NCI-H2227 treated with DMSO at 0.1 percent for 48 hours (cell line): ENCODE measurements at regions not wholly inside any gene's neighbourhood (a gene's known extent, or its start where the extent isn't known, plus 50 kb on each side); places are given as distances from the start of the nearest gene placed in this dataset.

Source experiments
- DNase-seq: peaks from one replicate; lab custom pipeline; 2025; lab: John Stamatoyannopoulos, UW

DNA sequence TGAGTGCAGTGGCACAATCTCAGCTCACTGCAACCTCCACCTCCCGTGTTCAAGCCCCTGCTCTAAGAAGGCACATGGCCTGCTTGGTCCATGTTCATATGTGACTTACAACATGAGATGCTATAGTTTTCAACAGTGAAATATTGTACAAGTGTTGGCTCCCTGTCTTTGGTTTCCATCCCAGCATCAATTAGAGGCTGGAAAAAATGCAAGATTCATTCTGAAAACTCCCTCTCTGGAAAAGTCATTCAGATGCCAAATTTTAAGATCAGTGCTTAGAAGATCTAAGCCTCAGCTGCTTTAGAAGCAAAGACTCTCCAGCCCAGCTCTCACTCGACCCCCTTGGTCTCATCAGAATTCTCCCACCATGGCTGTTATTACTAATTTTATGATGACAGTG lies 398.9 kb downstream of the KIF16B start:
- no peak for DNase-seq

DNA sequence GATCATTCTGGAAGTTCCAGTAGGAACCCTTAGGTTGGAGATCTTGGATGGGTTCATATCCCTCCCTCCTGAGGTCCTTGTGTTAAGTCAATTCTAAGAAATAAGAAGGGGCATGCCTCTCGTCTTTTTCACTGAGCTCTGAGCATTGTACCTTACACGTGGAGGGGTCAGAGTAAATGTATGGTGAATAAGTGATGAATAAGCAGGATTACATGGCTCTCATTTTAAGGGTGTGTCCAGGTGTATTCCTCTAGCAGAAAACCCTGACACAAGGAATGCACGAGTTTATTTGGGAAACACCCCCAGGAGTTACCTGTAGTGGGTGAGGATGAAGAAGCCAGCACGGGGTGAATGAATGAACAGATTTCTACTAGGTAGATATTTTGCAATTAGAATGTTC lies 400.2 kb downstream of the KIF16B start:
- DNase-seq, result no peak

DNA sequence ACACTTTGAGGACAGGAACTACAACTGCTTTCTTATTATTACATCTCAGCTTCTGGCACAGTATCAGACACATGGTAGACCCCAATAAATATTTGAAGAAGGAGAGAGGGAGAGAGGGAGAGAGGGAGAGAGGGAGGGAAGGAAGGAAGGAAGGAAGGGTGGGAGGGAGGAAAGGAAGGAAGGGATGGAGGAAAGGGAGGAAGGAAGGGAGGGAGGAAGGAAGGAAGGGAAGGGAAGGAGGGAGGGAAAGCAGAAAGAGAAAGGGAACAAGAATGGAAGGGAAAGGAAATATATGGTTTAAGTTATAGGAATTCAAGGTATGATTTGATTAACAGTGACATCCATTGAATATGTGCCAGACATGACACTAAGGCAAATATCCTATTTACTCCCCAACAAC lies 402.1 kb downstream of the KIF16B start:
- DNase-seq, result no peak

DNA sequence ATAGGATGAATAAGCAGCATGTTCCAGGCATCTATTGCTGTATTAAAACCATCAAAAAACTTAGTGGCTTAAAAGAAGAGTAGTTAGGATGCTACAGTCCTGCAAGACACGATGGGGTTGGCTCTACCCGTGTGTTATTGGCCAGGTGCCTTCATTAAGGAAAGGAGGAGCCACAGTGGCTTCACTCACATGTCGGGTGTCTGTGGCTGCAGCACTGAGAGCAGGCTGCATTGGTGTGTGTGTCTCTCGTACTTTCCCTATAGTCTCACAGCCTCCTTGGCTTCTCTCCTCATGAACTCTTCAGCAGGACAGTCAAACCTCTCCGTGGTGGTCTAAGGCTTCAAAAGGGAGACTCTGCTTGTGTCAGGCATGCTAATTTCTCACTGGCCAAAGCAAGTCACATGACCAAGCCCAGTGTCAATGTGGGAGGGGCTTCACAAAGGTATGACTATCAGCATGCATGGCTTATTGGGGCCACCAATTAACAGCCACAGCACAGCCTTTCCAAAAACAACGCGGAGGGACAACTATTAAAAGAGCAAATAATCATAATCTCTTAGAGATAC lies 402.8 kb downstream of the KIF16B start:
- no peak for DNase-seq

DNA sequence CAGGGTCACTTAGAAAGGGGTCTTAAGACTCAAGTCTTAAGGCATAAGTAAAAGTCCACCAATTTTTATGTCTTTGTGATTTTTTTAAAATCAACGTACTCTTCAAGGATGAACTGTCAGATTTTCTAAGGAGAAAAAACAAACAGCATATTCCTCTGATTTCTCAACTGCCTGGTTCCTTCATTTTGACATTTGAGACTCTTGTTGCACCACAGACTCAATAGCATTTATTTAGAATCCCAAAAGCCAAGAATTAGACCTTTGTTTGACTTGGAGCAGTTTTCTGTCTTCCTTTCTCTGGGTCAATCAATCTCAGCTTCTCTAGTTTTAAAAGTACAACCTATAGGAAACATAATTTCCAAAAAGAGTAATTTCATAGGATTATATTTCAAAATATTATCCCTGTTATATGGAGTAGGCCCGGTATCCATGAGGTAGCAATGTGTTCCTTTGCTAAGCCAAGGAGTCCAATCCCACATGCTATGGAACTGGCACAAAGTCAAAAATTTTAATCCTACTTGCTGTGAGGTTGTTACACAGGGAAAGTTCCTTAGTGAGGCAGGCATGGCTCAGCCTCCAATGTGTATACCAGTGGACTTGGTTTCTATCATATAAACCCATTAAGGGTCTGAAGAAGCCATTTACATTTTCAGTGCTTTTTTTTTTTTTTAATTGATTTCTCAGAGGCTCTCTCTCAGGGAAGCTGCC lies 405.7 kb downstream of the KIF16B start:
- no peak for DNase-seq

DNA sequence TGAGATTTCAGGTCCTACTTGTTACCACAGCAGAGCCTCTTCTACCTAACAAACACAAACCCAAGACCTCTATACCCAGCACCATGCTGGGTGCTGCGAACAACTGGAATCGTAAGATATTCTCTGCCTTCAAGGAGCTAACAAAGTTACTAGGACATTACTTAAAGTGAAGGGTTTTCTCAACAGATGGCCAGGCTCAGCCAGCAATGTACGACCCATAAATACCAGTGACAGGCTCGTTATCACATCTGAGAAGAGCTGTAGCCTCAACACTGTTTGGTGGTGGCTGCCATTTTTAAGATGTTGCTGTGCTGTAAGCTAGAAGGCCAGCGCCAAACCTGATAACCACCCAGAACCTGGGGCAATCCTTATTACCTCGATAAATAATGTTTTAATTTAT lies 406.5 kb downstream of the KIF16B start:
- no peak for DNase-seq

DNA sequence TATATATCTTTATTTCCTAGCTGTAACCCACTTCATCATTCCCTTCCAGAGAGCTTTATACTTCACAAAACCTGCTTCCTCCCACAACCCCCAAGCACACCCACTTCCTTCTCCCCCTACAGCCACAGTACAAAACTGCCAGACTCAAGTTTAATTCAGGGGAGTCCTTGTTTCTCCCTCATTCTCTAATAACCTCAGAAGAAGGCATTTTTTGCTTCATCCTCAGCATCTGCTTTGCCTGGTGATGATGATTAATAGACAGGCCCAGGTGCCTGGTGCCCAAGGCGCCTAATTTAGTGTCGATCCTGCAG lies 414.3 kb downstream of the KIF16B start:
- DNase-seq, result no peak

DNA sequence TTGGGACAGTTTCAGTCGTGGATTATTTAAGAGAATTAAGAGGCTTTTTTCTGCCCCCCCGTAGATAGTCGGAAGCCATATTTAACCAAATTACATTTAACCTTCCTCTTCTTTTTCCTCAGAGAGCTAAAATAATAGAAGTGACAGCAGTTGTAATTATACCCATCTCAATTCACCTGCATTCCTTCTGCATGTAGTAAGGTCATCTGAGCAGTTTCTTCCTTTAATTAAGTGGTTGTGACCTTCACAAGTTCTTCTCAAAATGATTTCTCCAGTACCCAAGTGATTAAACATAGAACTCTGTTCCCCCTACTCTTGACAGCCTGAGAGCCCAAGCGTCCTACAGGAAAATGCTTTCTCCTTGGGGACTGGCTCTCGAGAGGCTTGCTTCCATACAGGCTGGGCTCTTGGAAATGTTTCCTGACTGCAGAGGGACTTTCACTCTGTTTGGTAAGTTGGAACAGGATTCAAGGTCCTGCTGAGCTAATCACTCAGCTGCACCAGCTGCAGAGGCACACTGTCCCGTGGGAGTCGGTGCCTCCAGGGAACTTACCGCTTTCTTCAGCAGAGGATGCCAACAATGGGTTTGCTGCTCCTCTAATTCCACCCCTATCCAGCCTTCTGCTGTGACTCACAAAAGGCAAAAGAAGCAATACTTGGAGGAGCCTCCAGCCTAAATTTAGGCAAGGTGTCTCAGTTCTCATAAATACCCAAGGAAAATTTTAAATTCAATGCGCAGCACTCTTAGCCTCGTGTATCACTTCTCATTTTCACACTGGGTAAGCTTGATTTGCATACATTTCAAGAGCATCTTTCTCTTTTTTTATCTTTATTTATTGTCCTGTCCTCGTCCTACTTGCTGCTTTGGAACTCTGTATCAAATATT lies 414.9 kb downstream of the KIF16B start:
- no peak for DNase-seq

DNA sequence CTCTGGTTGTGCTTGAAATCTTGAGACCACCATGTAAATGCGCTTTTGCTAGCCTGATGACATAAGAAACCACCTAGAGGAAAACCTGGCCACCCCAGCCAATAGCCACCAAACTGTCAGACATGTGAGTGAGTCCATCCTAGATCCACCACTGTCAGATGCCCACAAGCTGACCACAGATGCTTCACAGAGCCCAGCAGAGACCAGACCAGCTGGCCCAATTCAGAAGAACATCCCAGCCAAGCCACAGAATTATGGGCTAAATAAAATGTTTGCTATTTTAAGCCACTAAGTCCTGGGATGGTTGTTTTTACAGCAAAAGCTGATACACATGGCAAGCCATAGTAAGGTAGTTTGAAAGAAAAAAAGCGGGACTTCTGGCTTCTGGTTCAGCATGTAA lies 425.3 kb downstream of the KIF16B start:
- no peak for DNase-seq

DNA sequence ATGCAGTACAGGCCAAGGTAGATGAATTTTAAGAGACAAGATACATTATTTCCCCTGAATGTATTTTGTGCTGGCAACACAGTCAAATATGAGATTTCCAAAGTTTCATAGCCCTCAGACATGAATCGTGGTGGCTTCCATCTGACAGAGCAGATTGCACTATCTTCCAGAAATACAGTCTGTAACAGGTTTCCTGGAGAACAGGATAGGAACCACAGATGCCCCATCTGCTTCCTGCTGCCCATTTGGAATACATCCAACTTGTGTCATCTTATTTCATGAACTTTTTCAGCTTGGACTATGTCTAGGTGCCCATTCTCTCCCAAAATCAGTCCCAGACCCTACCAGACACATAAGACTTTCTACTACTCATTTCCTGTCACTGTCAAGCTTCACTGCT lies 426.0 kb downstream of the KIF16B start:
- no peak for DNase-seq

DNA sequence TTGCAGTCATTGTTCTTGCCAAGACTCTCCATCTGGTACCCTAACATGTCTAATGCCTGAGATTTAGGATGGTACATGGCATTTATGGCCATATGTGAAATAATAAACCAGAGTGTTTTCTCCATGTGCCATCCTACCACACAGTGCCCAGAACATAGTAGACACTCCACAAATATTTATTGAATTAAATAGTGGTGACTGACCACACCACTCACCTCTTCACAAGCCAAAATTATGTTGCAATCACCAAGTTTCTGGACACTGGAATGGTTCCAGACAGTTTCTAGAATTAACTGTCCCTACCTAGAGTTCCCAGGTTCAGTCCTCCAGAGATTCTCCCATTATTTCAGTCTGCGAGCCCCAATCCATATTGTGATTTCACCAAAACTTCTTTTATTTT lies 427.3 kb downstream of the KIF16B start:
- DNase-seq, result no peak

DNA sequence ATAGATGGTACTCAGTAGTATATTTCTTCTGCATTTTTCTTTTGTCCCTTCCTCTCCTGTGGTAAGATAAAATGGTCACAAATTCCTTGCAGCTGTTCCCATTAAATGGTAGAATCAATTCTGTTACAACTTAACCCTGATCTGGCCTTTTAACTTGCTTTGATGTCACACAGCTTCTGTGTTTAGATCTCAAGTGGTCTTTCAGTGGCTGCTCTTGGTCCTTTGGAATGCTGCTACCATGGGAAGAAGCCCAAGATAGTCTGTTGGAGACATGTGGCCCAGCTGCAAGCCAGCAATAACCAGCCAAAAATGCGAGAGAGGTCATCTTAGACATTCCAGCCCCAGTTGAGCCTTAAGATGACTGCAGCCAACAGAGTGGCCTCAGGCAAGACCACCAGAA lies 429.7 kb downstream of the KIF16B start:
- no peak for DNase-seq

DNA sequence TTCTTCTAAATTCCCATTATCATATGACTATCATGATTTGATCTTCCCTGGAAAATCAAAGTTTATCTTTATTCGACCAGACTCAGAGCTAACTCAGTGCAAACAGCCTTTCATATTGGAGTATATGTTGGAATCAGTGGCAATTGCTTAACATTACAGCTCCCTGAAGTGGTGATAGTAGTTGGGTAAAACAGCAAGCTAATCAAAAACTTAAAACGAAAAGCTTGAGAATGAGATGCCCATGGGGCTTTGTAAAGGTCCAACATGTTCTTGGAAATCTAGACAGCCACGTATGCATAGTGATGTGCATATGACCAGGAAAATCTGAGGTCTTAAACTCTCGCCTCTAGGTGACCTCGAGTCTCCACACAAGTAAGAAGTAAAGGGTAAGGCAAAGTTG lies 437.6 kb downstream of the KIF16B start:
- no peak for DNase-seq

DNA sequence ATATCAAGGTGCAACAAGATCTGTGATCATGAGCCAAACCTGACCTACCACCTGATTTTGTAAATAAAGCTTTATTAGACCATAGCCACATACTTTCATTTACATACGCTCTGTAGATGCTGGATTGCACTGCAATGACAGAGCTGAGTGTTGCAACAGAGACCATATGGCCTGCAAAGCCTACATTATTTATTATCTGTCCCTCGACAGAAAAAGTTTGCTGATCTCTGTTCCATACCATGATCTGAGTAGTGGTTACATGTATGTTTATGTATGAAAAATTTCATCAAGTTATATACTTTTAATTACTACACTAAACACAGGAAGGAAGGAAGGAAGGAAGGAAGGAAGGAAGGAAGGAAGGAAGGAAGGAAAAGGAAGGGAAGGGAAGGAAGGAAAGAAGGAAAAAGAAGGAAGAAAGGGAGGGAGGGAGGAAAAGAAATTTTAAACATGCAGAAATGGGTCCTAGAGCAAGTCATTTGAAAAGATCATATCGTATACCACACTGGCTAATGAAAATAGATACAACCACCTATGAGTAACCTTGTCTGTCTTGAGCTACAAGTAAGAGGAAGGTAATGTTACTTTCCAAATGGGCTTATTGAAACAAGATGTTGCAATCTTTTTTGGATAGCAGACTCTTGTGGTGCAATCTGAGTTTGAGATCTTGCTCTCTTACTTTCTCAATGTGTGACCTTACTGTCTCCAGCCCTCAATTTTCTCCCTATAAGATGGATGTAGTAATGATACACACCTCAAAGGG lies 441.0 kb downstream of the KIF16B start:
- no peak for DNase-seq

DNA sequence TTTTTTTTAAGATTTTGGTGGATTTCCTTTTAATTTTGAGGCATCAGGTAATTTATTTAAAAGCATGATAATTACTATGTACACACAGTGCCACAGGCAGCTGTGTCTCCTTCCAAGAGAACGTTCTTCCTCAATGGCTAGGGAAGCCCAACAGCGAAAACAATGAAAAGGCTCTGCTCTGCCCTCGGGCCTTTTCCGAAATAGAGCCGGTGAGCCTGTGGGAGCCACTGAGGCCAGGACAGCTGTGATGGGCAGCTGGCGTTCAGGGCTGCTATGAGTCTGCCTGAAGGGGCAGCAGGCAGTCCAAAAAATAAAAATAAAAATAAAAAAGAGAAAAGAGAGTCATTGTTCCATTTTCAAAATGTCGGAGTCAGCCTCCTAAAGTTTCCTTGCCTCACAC lies 443.8 kb downstream of the KIF16B start:
- DNase-seq, result no peak

DNA sequence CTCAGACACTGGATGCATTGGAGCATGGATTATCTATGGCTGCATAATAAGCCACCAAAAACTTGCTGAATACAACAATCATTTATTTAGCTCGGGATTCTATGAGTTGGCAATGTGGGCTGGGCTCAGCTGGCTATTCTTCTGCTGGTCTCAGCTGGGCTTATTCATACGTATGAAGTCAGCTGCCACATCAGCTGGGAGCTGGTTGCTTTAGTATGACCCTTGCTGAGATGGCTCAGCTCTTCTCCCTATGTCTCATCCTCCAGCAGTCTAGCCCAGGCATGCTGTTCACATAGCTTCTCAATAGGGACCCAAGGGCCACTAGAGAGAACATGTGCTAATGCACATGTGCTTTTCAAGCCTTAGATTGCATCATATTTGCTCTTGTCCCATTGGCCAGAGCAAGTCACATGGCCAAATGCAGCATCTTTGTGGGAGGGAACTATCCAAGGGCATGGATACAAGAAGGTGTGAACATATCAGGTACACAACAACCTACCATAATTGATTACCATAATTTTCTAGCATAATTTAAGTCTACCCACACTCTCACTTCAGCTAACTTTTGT lies 444.6 kb downstream of the KIF16B start:
- DNase-seq, result no peak

DNA sequence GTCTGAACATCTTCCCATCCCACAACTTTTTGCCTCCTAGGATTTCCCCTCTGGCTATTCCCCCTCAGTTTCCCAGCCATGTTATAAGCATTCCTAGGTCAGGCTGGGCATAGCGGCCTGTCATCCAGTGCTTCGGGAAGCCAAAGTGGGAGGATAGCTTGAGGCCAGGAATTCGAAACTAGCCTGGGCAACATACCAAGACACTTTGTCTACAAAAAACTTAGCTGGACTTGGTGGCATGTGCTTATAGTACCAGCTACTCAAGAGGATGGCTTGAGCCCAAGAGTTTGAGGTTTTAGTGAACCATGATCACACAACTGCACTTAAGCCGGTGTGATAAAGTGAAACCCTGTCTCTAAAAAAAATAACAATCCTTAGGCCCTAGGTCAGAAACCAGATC lies 447.4 kb downstream of the KIF16B start:
- DNase-seq, result no peak

DNA sequence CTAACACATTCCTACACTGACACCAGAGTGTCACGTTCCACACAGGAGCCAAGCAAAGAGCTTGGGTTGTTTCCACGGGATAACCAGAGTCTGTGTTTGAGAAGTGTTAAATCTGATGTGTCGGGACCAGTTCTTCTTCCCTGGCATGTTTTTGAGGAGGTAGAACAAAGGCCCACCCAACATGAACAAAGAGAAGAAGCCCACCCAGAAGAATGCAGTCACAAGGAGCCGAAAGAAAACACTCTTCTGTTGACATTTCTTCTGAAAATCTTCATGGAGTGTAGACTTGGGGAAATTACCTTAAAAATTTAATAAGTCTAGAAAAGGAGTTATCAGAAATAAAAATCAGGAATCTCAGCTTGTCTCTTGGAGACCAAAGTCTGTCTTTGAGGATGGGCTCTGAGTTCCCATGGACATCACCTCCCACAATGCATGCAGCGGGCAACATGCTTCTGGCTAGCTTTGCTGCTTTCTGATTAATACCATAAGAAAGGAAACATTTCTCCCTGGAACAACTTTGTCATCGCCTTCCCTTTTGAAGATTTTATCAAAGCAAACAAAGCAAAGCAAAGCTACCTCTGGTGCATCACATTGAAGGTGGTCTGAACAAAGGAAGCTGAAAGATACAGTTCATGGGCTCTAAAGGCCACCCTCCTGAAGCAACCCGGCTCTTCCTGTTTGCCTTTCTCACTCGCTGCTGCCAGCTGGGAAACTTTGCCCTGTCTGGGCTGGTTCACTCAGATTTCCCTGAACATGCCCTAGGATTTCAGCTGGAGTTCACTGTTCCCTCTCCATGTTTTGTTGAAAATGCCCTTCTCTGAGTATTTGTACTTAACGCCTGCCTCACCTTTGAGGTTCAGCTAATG lies 448.1 kb downstream of the KIF16B start:
- no peak for DNase-seq

DNA sequence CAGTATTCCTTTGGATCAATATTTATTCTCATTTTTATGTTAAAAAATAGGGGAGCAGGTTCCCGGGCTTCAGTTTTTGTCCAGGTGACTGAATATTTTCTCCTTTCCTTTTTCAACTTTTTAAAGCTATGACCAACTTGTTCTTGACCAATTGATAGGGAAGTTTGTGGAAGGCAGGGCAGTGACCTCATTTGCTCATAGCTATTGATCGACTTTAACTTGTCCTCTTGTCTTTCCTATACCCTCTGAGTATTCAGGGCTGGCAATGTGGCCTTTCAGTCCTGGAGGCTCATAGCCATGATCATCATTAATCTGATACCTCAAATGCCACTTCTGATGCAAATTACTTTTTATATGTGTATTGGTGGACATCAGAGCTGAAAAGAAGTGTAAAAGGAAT lies 448.8 kb downstream of the KIF16B start:
- DNase-seq, result no peak

DNA sequence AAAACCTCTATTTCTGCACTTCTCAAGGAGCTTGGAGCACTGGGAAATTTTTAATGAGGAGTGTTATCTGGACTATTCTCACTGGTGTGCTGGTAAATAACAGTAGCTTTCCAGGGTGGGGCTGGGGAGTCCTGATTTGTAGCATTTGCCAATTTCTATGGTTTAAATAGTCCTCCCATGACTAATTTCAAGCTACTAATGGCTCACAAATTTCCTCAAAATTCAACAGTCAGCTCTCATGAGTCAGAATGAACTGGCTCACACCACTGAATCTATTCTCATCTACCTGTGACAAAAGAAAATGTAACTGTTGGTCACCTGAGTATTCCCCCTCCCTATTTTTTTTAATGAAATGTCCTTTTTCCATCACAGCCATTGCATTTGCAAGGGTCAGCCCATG lies 449.6 kb downstream of the KIF16B start:
- no peak for DNase-seq

DNA sequence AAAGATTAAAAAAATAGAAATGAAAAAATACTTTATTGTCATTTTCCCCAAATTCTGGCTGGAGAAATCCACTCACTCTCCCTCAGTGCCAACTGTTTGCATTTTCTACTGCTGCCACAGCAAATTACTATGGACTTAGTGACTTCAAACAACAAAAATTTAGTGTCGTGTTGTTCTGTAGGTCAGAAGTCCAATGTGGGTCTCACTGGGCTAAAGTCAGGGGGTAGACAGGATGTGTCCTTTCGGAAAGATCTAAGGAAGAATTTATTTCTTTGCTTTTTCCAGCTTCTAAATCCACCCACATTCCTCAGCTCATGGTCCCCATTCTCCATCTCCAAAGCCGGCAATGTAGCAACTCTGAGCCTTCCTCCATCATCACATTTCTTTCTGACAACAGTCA lies 453.3 kb downstream of the KIF16B start:
- no peak for DNase-seq
